MCF 10A (cell line): ENCODE measurements at regions not wholly inside any gene's neighbourhood (a gene's known extent, or its start where the extent isn't known, plus 50 kb on each side); places are given as distances from the start of the nearest gene placed in this dataset.
A peak's percentile ranks its signal among the peaks of the same experiment; 100 is the strongest.

Experiments used
- BruUV-seq: library from RNA; stranded (reverse); fragments of 400-500 nt; replicated peaks from 2 replicates; lab custom pipeline; 2021; lab: Mats Ljungman, UMichigan
- CTCF ChIA-PET: fragments of 300-600 bp; sonication (Branson Sonifier 250); formaldehyde crosslinking; extraction: SDS; loops from one replicate; lab custom pipeline; 2021; ENCODE audit warnings: antibody characterized with exemption, inconsistent platforms; lab: Yijun Ruan, JAX
- POLR2A ChIA-PET: fragments of 300-600, 350-650 bp; sonication (Branson Sonifier 250); formaldehyde crosslinking; extraction: SDS; loops from one replicate; lab custom pipeline; 2020; ENCODE audit warnings: antibody characterized with exemption, inconsistent platforms; lab: Yijun Ruan, JAX
- DNase-seq: peaks from one replicate; pipeline ENCODE4 v3.0.0-alpha.2; 2018; ENCODE audit not compliant: unreplicated experiment
- H3K27ac Mint-ChIP-seq: one replicate; pipeline ENCODE4 v1.8.0; 2022; ENCODE audit warnings: mild to moderate bottlenecking, low read depth, mixed read lengths; ENCODE audit not compliant: unreplicated experiment
- H3K27me3 Mint-ChIP-seq: one replicate; pipeline ENCODE4 v1.8.0; 2022; ENCODE audit warnings: mixed read lengths; ENCODE audit not compliant: insufficient read depth, unreplicated experiment
- H3K36me3 Mint-ChIP-seq: one replicate; pipeline ENCODE4 v1.8.0; 2022; ENCODE audit warnings: mild to moderate bottlenecking, moderate library complexity, mixed read lengths; ENCODE audit not compliant: insufficient read depth, unreplicated experiment
- H3K4me1 Mint-ChIP-seq: one replicate; pipeline ENCODE4 v1.8.0; 2022; ENCODE audit warnings: mixed read lengths; ENCODE audit not compliant: insufficient read depth, unreplicated experiment
- H3K4me3 Mint-ChIP-seq: one replicate; pipeline ENCODE4 v1.8.0; 2022; ENCODE audit warnings: mild to moderate bottlenecking, moderate library complexity, mixed read lengths; ENCODE audit not compliant: unreplicated experiment
- H3K9me3 Mint-ChIP-seq: one replicate; pipeline ENCODE4 v1.8.0; 2022; ENCODE audit warnings: mixed read lengths; ENCODE audit not compliant: unreplicated experiment
- CTCF ChIP-seq: fragments of 200-600 bp; IDR thresholded peaks from one replicate; pipeline ENCODE4 v1.8.0; 2022; ENCODE audit warnings: antibody characterized with exemption, mild to moderate bottlenecking; ENCODE audit not compliant: unreplicated experiment
- intact Hi-C: fragments of 100-400 bp; cut with micrococcal nuclease; formaldehyde crosslinking; loops from 2 replicates; pipeline ENCODE4 v1.14.1; 2022

GRCh38 chr16:86665319-86665675 is 86.9 kb downstream of the FOXL1 start:
- ChIA-PET POLR2A (interaction anchor here (0.6 to 2.8 kb wide), 14 partner anchors 10 to 1065 kb away, joined by 3 to 42 read pairs (median 5); partner anchors contain the start of genes FBXO31 and FOXC2), CTCF (interaction anchor here (0.9 to 1.2 kb wide), 3 partner anchors 85 to 398 kb away, joined by 3 to 5 read pairs (median 4); no protein-coding TSS in a partner anchor)
- Mint-ChIP-seq H3K27ac (peak overlapping the region; percentile 98), H3K36me3 (no peaks in the 10 kb centered on the region), H3K4me1 (peaks cover 47% of the 10 kb centered on the region), H3K4me3 (peak overlapping the region; percentile 66), H3K27me3 (no peaks in the 10 kb centered on the region), H3K9me3 (no peaks in the 10 kb centered on the region)
- no peak for TF ChIP-seq CTCF
- intact Hi-C loops = loop anchor here (2.0 kb wide), 3 partner anchors 16 to 88 kb away; no protein-coding TSS in a partner anchor
- BruUV-seq = no TSS peak
- peak; percentile 89 for DNase-seq

- peak overlapping the region; percentile 98 for H3K27ac Mint-ChIP-seq
- TF ChIP-seq CTCF = no peak
- no TSS peak for BruUV-seq
- intact Hi-C loops = loop anchor here (2.0 kb wide), 3 partner anchors 15 to 89 kb away; no protein-coding TSS in a partner anchor
- no peaks in the 10 kb centered on the region for H3K9me3 Mint-ChIP-seq
- no peaks in the 10 kb centered on the region for H3K27me3 Mint-ChIP-seq
- H3K4me3 Mint-ChIP-seq = peak overlapping the region; percentile 66
- no peak for DNase-seq
- ChIA-PET POLR2A (interaction anchor here (1.3 to 2.8 kb wide), 4 partner anchors 11 to 97 kb away, joined by 3 to 42 read pairs (median 23); partner anchors contain the start of gene FOXC2), CTCF (interaction anchor here (0.9 kb wide), 1 partner anchor 94 kb away, joined by 4 read pairs; no protein-coding TSS in a partner anchor)
- no peaks in the 10 kb centered on the region for H3K36me3 Mint-ChIP-seq
- peaks cover 47% of the 10 kb centered on the region for H3K4me1 Mint-ChIP-seq
These were observed 87.6 kb downstream of the FOXL1 start for GRCh38 chr16:86665929-86666328.

GRCh38 chr16:86667035-86667434 is 88.7 kb downstream of the FOXL1 start:
- Mint-ChIP-seq H3K27me3 (no peaks in the 10 kb centered on the region), H3K4me1 (peaks cover 47% of the 10 kb centered on the region), H3K36me3 (no peaks in the 10 kb centered on the region), H3K4me3 (no peak overlapping the region), H3K9me3 (no peaks in the 10 kb centered on the region), H3K27ac (no peak overlapping the region)
- ChIA-PET CTCF (no interaction called here), POLR2A (interaction anchor here (0.6 kb wide), 1 partner anchor 315 kb away, joined by 3 read pairs; no protein-coding TSS in a partner anchor)
- DNase-seq = no peak
- no TSS peak for BruUV-seq
- intact Hi-C loops = no loop called here
- no peak for TF ChIP-seq CTCF

GRCh38 chr16:86668136-86668910 is 90.0 kb downstream of the FOXL1 start:
- ChIA-PET CTCF (interaction anchor here (0.6 kb wide), 1 partner anchor 202 kb away, joined by 3 read pairs; no protein-coding TSS in a partner anchor), POLR2A (no interaction called here)
- no TSS peak for BruUV-seq
- Mint-ChIP-seq H3K27ac (peak overlapping the region; percentile 71), H3K4me1 (peaks cover 40% of the 10 kb centered on the region), H3K4me3 (no peak overlapping the region), H3K36me3 (no peaks in the 10 kb centered on the region), H3K9me3 (no peaks in the 10 kb centered on the region), H3K27me3 (no peaks in the 10 kb centered on the region)
- TF ChIP-seq CTCF = no peak
- DNase-seq = peak; percentile 47
- intact Hi-C loops = no loop called here
